ENCODE measurements at regions not wholly inside any gene's neighbourhood (a gene's known extent, or its start where the extent isn't known, plus 50 kb on each side); places are given as distances from the start of the nearest gene placed in this dataset.
"Not testable (repeated sequence)": the region's sequence is repeated elsewhere in the genome, so short reads cannot be mapped to it uniquely, and the experiment has no call there.

GRCh38 chr5:51225789-51226742 lies 157.2 kb upstream of the ISL1 start:
- Mint-ChIP-seq H3K4me1 (peaks cover 26% of the 10 kb centered on the region), H3K4me3 (no peak overlapping the region), H3K36me3 (peaks cover 9% of the 10 kb centered on the region), H3K27me3 (ENCODE audit: low read depth) (no peaks in the 10 kb centered on the region), H3K27ac (peak overlapping the region; percentile 98), H3K9me3 (peaks cover 14% of the 10 kb centered on the region)
- DNase-seq (ENCODE audit: low spot score in 2 of 2, unreplicated experiment in 2 of 2) = peak in 1 of 2 experiments; percentile 49
- TF ChIP-seq CTCF (IDR thresholded peaks at IDR 0.05; ENCODE audit: unreplicated experiment) = no peak

GRCh38 chr5:51227963-51228470 lies 155.2 kb upstream of the ISL1 start:
- Mint-ChIP-seq H3K4me3 (no peak overlapping the region), H3K27ac (peak overlapping the region; percentile 55), H3K36me3 (peaks cover 15% of the 10 kb centered on the region), H3K4me1 (peaks cover 26% of the 10 kb centered on the region), H3K9me3 (peaks cover 21% of the 10 kb centered on the region), H3K27me3 (ENCODE audit: low read depth) (no peaks in the 10 kb centered on the region)
- TF ChIP-seq CTCF (IDR thresholded peaks at IDR 0.05; ENCODE audit: unreplicated experiment) = no peak
- DNase-seq (ENCODE audit: low spot score in 2 of 2, unreplicated experiment in 2 of 2) = no peak

GRCh38 chr5:51230336-51230735 lies 152.9 kb upstream of the ISL1 start:
- Mint-ChIP-seq H3K27ac (no peak overlapping the region), H3K36me3 (peaks cover 15% of the 10 kb centered on the region), H3K4me3 (no peak overlapping the region), H3K4me1 (peaks cover 25% of the 10 kb centered on the region), H3K9me3 (peaks cover 21% of the 10 kb centered on the region), H3K27me3 (ENCODE audit: low read depth) (no peaks in the 10 kb centered on the region)
- no peak for DNase-seq (ENCODE audit: low spot score in 2 of 2, unreplicated experiment in 2 of 2)
- no peak for TF ChIP-seq CTCF (IDR thresholded peaks at IDR 0.05; ENCODE audit: unreplicated experiment)

- Mint-ChIP-seq H3K27me3 (ENCODE audit: low read depth) (no peaks in the 10 kb centered on the region), H3K27ac (no peak overlapping the region), H3K4me3 (no peak overlapping the region), H3K4me1 (no peaks in the 10 kb centered on the region), H3K36me3 (no peaks in the 10 kb centered on the region), H3K9me3 (no peaks in the 10 kb centered on the region)
- DNase-seq (ENCODE audit: low spot score in 2 of 2, unreplicated experiment in 2 of 2) = no peak
- no peak for TF ChIP-seq CTCF (IDR thresholded peaks at IDR 0.05; ENCODE audit: unreplicated experiment)
Measured at GRCh38 chr5:51242456-51242855, 140.8 kb upstream of the ISL1 start.

GRCh38 chr5:51250957-51251356 lies 132.3 kb upstream of the ISL1 start:
- not testable (repeated sequence) for H3K9me3 Mint-ChIP-seq; H3K4me1 Mint-ChIP-seq; H3K36me3 Mint-ChIP-seq; H3K27me3 Mint-ChIP-seq (ENCODE audit: low read depth); DNase-seq (ENCODE audit: low spot score in 2 of 2, unreplicated experiment in 2 of 2); H3K4me3 Mint-ChIP-seq; H3K27ac Mint-ChIP-seq

GRCh38 chr5:51271261-51271660 lies 112.0 kb upstream of the ISL1 start:
- no peak for TF ChIP-seq CTCF (IDR thresholded peaks at IDR 0.05; ENCODE audit: unreplicated experiment)
- H3K4me3 Mint-ChIP-seq = no peak overlapping the region
- H3K36me3 Mint-ChIP-seq = no peaks in the 10 kb centered on the region
- H3K27me3 Mint-ChIP-seq (ENCODE audit: low read depth) = no peaks in the 10 kb centered on the region
- H3K9me3 Mint-ChIP-seq = peaks cover 4% of the 10 kb centered on the region
- no peaks in the 10 kb centered on the region for H3K4me1 Mint-ChIP-seq
- no peak for DNase-seq (ENCODE audit: low spot score in 2 of 2, unreplicated experiment in 2 of 2)
- no peak overlapping the region for H3K27ac Mint-ChIP-seq
